ENCODE measurements at regions not wholly inside any gene's neighbourhood (a gene's known extent, or its start where the extent isn't known, plus 50 kb on each side); places are given as distances from the start of the nearest gene placed in this dataset.

GRCh38 chr11:22476589-22476988 lies 138.4 kb downstream of the SLC17A6 start:
- H3K36me3 ChIP-seq (ENCODE audit: insufficient read depth, low read length): no peaks in the 10 kb centered on the region
- TF ChIP-seq CTCF (IDR thresholded peaks at IDR 0.05; ENCODE audit: poor library complexity, severe bottlenecking): no peak
- no peak overlapping the region for H3K4me3 ChIP-seq (ENCODE audit: low read length)
- H3F3A ChIP-seq (ENCODE audit: insufficient read depth, low read length, poor library complexity, severe bottlenecking): no peaks in the 10 kb centered on the region
- no peaks in the 10 kb centered on the region for H4K20me1 ChIP-seq (ENCODE audit: insufficient read depth)
- H3K9me2 ChIP-seq (ENCODE audit: insufficient read depth, low read length): no peaks in the 10 kb centered on the region
- no peaks in the 10 kb centered on the region for H3K9me3 ChIP-seq (ENCODE audit: low read length)
- no peaks in the 10 kb centered on the region for H3K27me3 ChIP-seq (ENCODE audit: insufficient read depth, low read depth, low read length)
- no peaks in the 10 kb centered on the region for H3K79me2 ChIP-seq (replicated peaks; ENCODE audit: insufficient read depth, low read length)
- H3K9ac ChIP-seq (ENCODE audit: low read length): no peak overlapping the region
- H3K4me2 ChIP-seq (ENCODE audit: low read length): no peak overlapping the region
- no peak overlapping the region for H3K27ac ChIP-seq (ENCODE audit: low read length)
- no peak overlapping the region for H2AFZ ChIP-seq (ENCODE audit: low read depth, low read length)

- H3K79me2 ChIP-seq (replicated peaks; ENCODE audit: insufficient read depth, low read length): no peaks in the 10 kb centered on the region
- H4K20me1 ChIP-seq (ENCODE audit: insufficient read depth): no peaks in the 10 kb centered on the region
- H3F3A ChIP-seq (ENCODE audit: insufficient read depth, low read length, poor library complexity, severe bottlenecking): no peaks in the 10 kb centered on the region
- TF ChIP-seq, protein P1, sequence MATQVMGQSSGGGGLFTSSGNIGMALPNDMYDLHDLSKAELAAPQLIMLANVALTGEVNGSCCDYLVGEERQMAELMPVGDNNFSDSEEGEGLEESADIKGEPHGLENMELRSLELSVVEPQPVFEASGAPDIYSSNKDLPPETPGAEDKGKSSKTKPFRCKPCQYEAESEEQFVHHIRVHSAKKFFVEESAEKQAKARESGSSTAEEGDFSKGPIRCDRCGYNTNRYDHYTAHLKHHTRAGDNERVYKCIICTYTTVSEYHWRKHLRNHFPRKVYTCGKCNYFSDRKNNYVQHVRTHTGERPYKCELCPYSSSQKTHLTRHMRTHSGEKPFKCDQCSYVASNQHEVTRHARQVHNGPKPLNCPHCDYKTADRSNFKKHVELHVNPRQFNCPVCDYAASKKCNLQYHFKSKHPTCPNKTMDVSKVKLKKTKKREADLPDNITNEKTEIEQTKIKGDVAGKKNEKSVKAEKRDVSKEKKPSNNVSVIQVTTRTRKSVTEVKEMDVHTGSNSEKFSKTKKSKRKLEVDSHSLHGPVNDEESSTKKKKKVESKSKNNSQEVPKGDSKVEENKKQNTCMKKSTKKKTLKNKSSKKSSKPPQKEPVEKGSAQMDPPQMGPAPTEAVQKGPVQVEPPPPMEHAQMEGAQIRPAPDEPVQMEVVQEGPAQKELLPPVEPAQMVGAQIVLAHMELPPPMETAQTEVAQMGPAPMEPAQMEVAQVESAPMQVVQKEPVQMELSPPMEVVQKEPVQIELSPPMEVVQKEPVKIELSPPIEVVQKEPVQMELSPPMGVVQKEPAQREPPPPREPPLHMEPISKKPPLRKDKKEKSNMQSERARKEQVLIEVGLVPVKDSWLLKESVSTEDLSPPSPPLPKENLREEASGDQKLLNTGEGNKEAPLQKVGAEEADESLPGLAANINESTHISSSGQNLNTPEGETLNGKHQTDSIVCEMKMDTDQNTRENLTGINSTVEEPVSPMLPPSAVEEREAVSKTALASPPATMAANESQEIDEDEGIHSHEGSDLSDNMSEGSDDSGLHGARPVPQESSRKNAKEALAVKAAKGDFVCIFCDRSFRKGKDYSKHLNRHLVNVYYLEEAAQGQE (IDR thresholded peaks at IDR 0.05; ENCODE audit: borderline replicate concordance): no peak
- TF ChIP-seq CTCF (IDR thresholded peaks at IDR 0.05; ENCODE audit: poor library complexity, severe bottlenecking) (no peak), EZH2 (IDR thresholded peaks at IDR 0.05; ENCODE audit: borderline replicate concordance, insufficient read depth, low read length, poor library complexity, severe bottlenecking) (no peak), MXI1 (conservative IDR thresholded peaks at IDR 0.05; ENCODE audit: poor library complexity, severe bottlenecking) (no peak), POLR2AphosphoS5 (IDR thresholded peaks at IDR 0.05) (no peak), SMC3 (conservative IDR thresholded peaks at IDR 0.05; ENCODE audit: poor library complexity) (no peak), EP300 (conservative IDR thresholded peaks at IDR 0.05; ENCODE audit: poor library complexity, severe bottlenecking) (no peak), RAD21 (conservative IDR thresholded peaks at IDR 0.05) (no peak), TAF1 (IDR thresholded peaks at IDR 0.05; ENCODE audit: low read depth) (no peak)
- H2AFZ ChIP-seq (ENCODE audit: low read depth, low read length): no peak overlapping the region
- no peaks in the 10 kb centered on the region for H3K27me3 ChIP-seq (ENCODE audit: insufficient read depth, low read depth, low read length)
- no peaks in the 10 kb centered on the region for H3K9me2 ChIP-seq (ENCODE audit: insufficient read depth, low read length)
- no peaks in the 10 kb centered on the region for H3K9me3 ChIP-seq (ENCODE audit: low read length)
- no peak overlapping the region for H3K9ac ChIP-seq (ENCODE audit: low read length)
- H3K4me3 ChIP-seq (ENCODE audit: low read length): no peak overlapping the region
- H3K27ac ChIP-seq (ENCODE audit: low read length): no peak overlapping the region
- no peak overlapping the region for H3K4me2 ChIP-seq (ENCODE audit: low read length)
- H3K36me3 ChIP-seq (ENCODE audit: insufficient read depth, low read length): no peaks in the 10 kb centered on the region
These were observed 136.4 kb downstream of the SLC17A6 start for GRCh38 chr11:22474616-22475015.

Data from neural cell (in vitro differentiated cells).